OCI-LY3 (cell line): ENCODE measurements at regions not wholly inside any gene's neighbourhood (a gene's known extent, or its start where the extent isn't known, plus 50 kb on each side); places are given as distances from the start of the nearest gene placed in this dataset.

Experiments used
- H2AFZ ChIP-seq: fragments of 200-600, 300-600 bp; shearing (Covaris generic); 2 replicates; pipeline ENCODE4 v1.6.0; 2014; ENCODE audit warnings: antibody characterized with exemption, low read depth, low read length
- H3K27ac ChIP-seq: fragments of 200-600, 300-600 bp; sonication (generic); 2 replicates; pipeline ENCODE4 v1.5.1; 2014; ENCODE audit warnings: mild to moderate bottlenecking, low read length, moderate library complexity, mixed read lengths
- H3K27me3 ChIP-seq: fragments of 200-600, 300-600 bp; sonication (generic); 2 replicates; pipeline ENCODE4 v1.6.1; 2014; ENCODE audit warnings: low read depth, low read length, mixed read lengths
- H3K36me3 ChIP-seq: fragments of 200-600, 300-600 bp; sonication (generic); replicated peaks from 2 replicates; pipeline ENCODE3; 2014; ENCODE audit warnings: low read depth, low read length, mixed read lengths
- H3K4me1 ChIP-seq: fragments of 300-600, 200-600 bp; sonication (generic); 2 replicates; pipeline ENCODE4 v1.6.1; 2014; ENCODE audit warnings: low read length, mixed read lengths
- H3K4me2 ChIP-seq: fragments of 200-600, 300-600 bp; sonication (generic); 2 replicates; pipeline ENCODE4 v1.6.1; 2014; ENCODE audit warnings: low read length, mixed read lengths
- H3K4me3 ChIP-seq: fragments of 300-600, 200-600 bp; sonication (generic); 2 replicates; pipeline ENCODE4 v1.5.1; 2014; ENCODE audit warnings: antibody characterized with exemption, mild to moderate bottlenecking, low read length, moderate library complexity
- H3K79me2 ChIP-seq: fragments of 300-600, 200-600 bp; shearing (Covaris generic); 2 replicates; pipeline ENCODE4 v1.6.1; 2014; ENCODE audit warnings: mild to moderate bottlenecking, low read length, mixed read lengths
- H3K9ac ChIP-seq: fragments of 300-600, 200-600 bp; shearing (Covaris generic); 2 replicates; pipeline ENCODE4 v1.6.0; 2014; ENCODE audit warnings: mild to moderate bottlenecking, low read length, moderate library complexity
- H3K9me3 ChIP-seq: fragments of 200-600, 300-600 bp; shearing (Covaris generic); 2 replicates; pipeline ENCODE4 v1.6.1; 2014; ENCODE audit warnings: low read length, mixed read lengths; ENCODE audit not compliant: insufficient read depth
- H4K20me1 ChIP-seq: fragments of 200-600, 300-600 bp; sonication (generic); 2 replicates; pipeline ENCODE4 v1.6.1; 2016; ENCODE audit warnings: low read length, mixed read lengths; ENCODE audit not compliant: insufficient read depth
- EZH2phosphoT487 ChIP-seq: fragments of 200-600 bp; shearing (Covaris generic); IDR thresholded peaks from 2 replicates; pipeline ENCODE4 v1.6.1; 2018; ENCODE audit warnings: antibody characterized with exemption, mixed run types, low read depth
- TF ChIP-seq, protein P1 (sequence below): fragments of 200-600, 300-600 bp; sonication (generic); IDR thresholded peaks from 2 replicates; pipeline ENCODE4 v1.5.1; 2014; ENCODE audit warnings: antibody characterized with exemption, low read length, low read depth

DNA sequence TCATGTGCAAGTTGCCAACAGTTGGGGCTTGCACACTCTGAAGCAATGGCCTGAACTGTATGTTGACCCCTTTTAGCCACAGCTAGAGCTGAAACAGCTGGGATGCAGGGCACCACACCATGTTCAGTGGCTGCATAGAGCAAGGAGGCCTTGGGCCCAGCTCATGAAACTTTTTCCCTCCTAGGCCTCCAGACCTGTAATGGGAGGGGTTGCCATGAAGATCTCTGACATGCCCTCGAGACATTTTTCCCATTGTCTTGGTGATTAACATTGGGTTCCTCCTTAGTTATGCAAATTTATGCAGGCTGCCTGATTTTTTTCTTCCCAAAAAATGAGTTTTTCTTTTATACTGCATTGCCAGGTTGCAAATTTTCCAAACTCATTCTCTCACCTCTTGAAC, 165.1 kb upstream of the PRR20A start:
- Histone ChIP-seq H3K9me3 (no peaks in the 10 kb centered on the region), H3K4me2 (no peak overlapping the region), H3K9ac (no peak overlapping the region), H3K4me3 (no peak overlapping the region), H3K79me2 (no peaks in the 10 kb centered on the region), H2AFZ (no peak overlapping the region), H3K4me1 (no peaks in the 10 kb centered on the region), H3K27ac (no peak overlapping the region), H3K36me3 (no peaks in the 10 kb centered on the region), H4K20me1 (no peaks in the 10 kb centered on the region), H3K27me3 (no peaks in the 10 kb centered on the region)
- no peak for TF ChIP-seq EZH2phosphoT487
- TF ChIP-seq, protein P1, sequence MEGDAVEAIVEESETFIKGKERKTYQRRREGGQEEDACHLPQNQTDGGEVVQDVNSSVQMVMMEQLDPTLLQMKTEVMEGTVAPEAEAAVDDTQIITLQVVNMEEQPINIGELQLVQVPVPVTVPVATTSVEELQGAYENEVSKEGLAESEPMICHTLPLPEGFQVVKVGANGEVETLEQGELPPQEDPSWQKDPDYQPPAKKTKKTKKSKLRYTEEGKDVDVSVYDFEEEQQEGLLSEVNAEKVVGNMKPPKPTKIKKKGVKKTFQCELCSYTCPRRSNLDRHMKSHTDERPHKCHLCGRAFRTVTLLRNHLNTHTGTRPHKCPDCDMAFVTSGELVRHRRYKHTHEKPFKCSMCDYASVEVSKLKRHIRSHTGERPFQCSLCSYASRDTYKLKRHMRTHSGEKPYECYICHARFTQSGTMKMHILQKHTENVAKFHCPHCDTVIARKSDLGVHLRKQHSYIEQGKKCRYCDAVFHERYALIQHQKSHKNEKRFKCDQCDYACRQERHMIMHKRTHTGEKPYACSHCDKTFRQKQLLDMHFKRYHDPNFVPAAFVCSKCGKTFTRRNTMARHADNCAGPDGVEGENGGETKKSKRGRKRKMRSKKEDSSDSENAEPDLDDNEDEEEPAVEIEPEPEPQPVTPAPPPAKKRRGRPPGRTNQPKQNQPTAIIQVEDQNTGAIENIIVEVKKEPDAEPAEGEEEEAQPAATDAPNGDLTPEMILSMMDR: no peak

DNA sequence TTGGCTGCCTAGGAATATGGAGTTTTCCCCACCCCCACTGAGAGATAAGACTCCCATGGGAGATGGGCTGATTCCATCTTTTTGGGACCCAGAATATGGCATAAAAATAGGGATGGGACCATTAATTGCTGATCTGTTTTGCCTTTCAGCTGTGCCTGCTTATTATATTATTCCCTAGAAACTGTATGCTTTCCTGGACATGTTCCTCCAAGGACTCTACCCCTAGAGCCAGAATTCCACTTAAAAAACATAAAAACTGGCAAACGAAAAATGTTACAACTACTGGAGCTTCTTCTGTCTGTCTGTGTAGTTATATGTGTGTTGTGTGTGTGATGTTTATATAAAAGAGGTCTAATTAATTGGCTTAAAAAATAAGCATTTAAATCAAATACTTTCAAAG, 159.9 kb upstream of the PRR20A start:
- Histone ChIP-seq H3K4me2 (no peak overlapping the region), H3K9me3 (no peaks in the 10 kb centered on the region), H2AFZ (no peak overlapping the region), H3K27ac (no peak overlapping the region), H3K36me3 (no peaks in the 10 kb centered on the region), H3K4me1 (no peaks in the 10 kb centered on the region), H3K9ac (no peak overlapping the region), H4K20me1 (no peaks in the 10 kb centered on the region), H3K4me3 (no peak overlapping the region), H3K79me2 (no peaks in the 10 kb centered on the region), H3K27me3 (no peaks in the 10 kb centered on the region)
- TF ChIP-seq, protein P1: no peak
- no peak for TF ChIP-seq EZH2phosphoT487

GRCh38 chr13:56986121-56986520, 154.6 kb upstream of the PRR20A start:
- Histone ChIP-seq H3K27me3 (no peaks in the 10 kb centered on the region), H3K27ac (no peak overlapping the region), H3K79me2 (no peaks in the 10 kb centered on the region), H3K9me3 (no peaks in the 10 kb centered on the region), H3K36me3 (no peaks in the 10 kb centered on the region), H3K9ac (no peak overlapping the region), H3K4me3 (no peak overlapping the region), H2AFZ (no peak overlapping the region), H3K4me2 (no peak overlapping the region), H4K20me1 (no peaks in the 10 kb centered on the region), H3K4me1 (no peaks in the 10 kb centered on the region)
- no peak for TF ChIP-seq EZH2phosphoT487
- TF ChIP-seq, protein P1: no peak

- Histone ChIP-seq H2AFZ (no peak overlapping the region), H3K27ac (no peak overlapping the region)
Observed at GRCh38 chr13:56988543-56988942, 152.2 kb upstream of the PRR20A start.

More at GRCh38 chr13:56988543-56988942, 152.2 kb upstream of the PRR20A start:
- Histone ChIP-seq H3K36me3 (no peaks in the 10 kb centered on the region), H3K9me3 (no peaks in the 10 kb centered on the region), H3K4me2 (no peak overlapping the region), H3K9ac (no peak overlapping the region), H3K79me2 (no peaks in the 10 kb centered on the region), H4K20me1 (no peaks in the 10 kb centered on the region), H3K4me3 (no peak overlapping the region), H3K4me1 (no peaks in the 10 kb centered on the region), H3K27me3 (no peaks in the 10 kb centered on the region)
- TF ChIP-seq EZH2phosphoT487: no peak
- TF ChIP-seq, protein P1: no peak
